H1 (cell line): ENCODE measurements at regions not wholly inside any gene's neighbourhood (a gene's known extent, or its start where the extent isn't known, plus 50 kb on each side); places are given as distances from the start of the nearest gene placed in this dataset.

Experiments used
- CTCF ChIA-PET: fragments of 300-600 bp; sonication (Branson Sonifier 250); formaldehyde crosslinking; loops from one replicate; lab custom pipeline; 2021; ENCODE audit not compliant: partially characterized antibody; lab: Charles Lee
- POLR2A ChIA-PET: fragments of 300-600 bp; sonication (Branson Sonifier 250); formaldehyde crosslinking; loops from one replicate; lab custom pipeline; 2021; ENCODE audit warnings: inconsistent platforms; ENCODE audit not compliant: partially characterized antibody; lab: Charles Lee
- DNase-seq, 2 experiments: peaks; one replicate each; pipeline versions ENCODE4 v3.0.0 to v3.0.0-alpha.2; 2010 to 2022; ENCODE audit warnings: low spot score in 2 of 2, low read depth in 1 of 2, mixed read lengths in 1 of 2
- FAIRE-seq: peaks from 2 replicates; lab custom pipeline; 2011; peaks lifted over from hg19 to GRCh38; lab: Jason Lieb, UNC
- H2AFZ ChIP-seq: 2 replicates; pipeline ENCODE4 v1.8.1; 2012; ENCODE audit warnings: low read length, inconsistent platforms
- H2AK5ac ChIP-seq: 2 replicates; pipeline ENCODE4 v1.6.1; 2013; ENCODE audit warnings: low read depth, low read length
- H2BK120ac ChIP-seq: replicated peaks from 2 replicates; pipeline ENCODE3; 2013; ENCODE audit warnings: low read depth, low read length, inconsistent platforms
- H2BK12ac ChIP-seq: 2 replicates; pipeline ENCODE4 v1.6.1; 2013; ENCODE audit warnings: low read depth, low read length
- H2BK15ac ChIP-seq: 2 replicates; pipeline ENCODE4 v1.6.1; 2013; ENCODE audit warnings: low read length
- H2BK20ac ChIP-seq: 2 replicates; pipeline ENCODE4 v1.6.1; 2013; ENCODE audit warnings: low read length
- H2BK5ac ChIP-seq: 2 replicates; pipeline ENCODE4 v1.6.1; 2013; ENCODE audit warnings: low read depth, low read length
- H3K14ac ChIP-seq: 2 replicates; pipeline ENCODE4 v1.6.1; 2013; ENCODE audit warnings: inconsistent platforms; ENCODE audit not compliant: insufficient read length
- H3K18ac ChIP-seq: 2 replicates; pipeline ENCODE4 v1.6.1; 2013; ENCODE audit warnings: low read length; ENCODE audit errors: extremely low read depth
- H3K23ac ChIP-seq: 2 replicates; pipeline ENCODE4 v1.6.1; 2013; ENCODE audit warnings: inconsistent platforms; ENCODE audit not compliant: insufficient read length
- H3K23me2 ChIP-seq: 2 replicates; pipeline ENCODE4 v1.6.1; 2013; ENCODE audit warnings: low read depth, low read length
- H3K27ac ChIP-seq: 2 replicates; pipeline ENCODE4 v1.6.1; 2011; ENCODE audit warnings: low read depth, low read length, inconsistent platforms
- H3K27me3 ChIP-seq, 4 experiments: replicated peaks in 1 of 4; 1 replicate in 1 of 4; 2 replicates in 3 of 4; pipeline versions ENCODE4 v1.6.1 to v1.8.1; 2011 to 2013; ENCODE audit warnings: low read length in 3 of 4, mild to moderate bottlenecking in 3 of 4, inconsistent platforms in 2 of 4, mixed read lengths in 2 of 4, moderate library complexity in 1 of 4; ENCODE audit not compliant: control insufficient read depth in 3 of 4, insufficient read depth in 3 of 4; ENCODE audit errors: extremely low read depth in 1 of 4
- H3K36me3 ChIP-seq, 4 experiments: 2 replicates each; pipeline versions ENCODE4 v1.6.1 to v1.8.1; 2011 to 2013; ENCODE audit warnings: mild to moderate bottlenecking in 4 of 4, low read length in 3 of 4, moderate library complexity in 2 of 4, control low read depth in 1 of 4, inconsistent platforms in 1 of 4; ENCODE audit not compliant: insufficient read depth in 4 of 4, control insufficient read depth in 2 of 4
- H3K4ac ChIP-seq: replicated peaks from 2 replicates; pipeline ENCODE3; 2013; ENCODE audit warnings: low read length, low read depth, mixed read lengths, inconsistent platforms; ENCODE audit not compliant: insufficient read length
- H3K4me1 ChIP-seq, 4 experiments: replicated peaks in 1 of 4; 1 replicate in 1 of 4; 2 replicates in 3 of 4; pipeline versions ENCODE4 v1.6.1 to v1.8.1; 2011 to 2013; ENCODE audit warnings: low read length in 3 of 4, inconsistent platforms in 2 of 4, mixed read lengths in 1 of 4; ENCODE audit not compliant: insufficient read depth in 4 of 4, control insufficient read depth in 3 of 4
- H3K4me2 ChIP-seq, 2 experiments: 2 replicates each; pipeline versions ENCODE4 v1.6.1 to v1.8.1; 2011 to 2013; ENCODE audit warnings: low read depth in 2 of 2, low read length in 2 of 2, control low read depth in 1 of 2, inconsistent platforms in 1 of 2, mild to moderate bottlenecking in 1 of 2; ENCODE audit not compliant: insufficient read depth in 1 of 2
- H3K4me3 ChIP-seq, 4 experiments: fragments of 200-600, 300-600 bp in 1 of 4; sonication (generic), shearing (Covaris generic), sonication (Bioruptor Twin) in 1 of 4; 2 replicates each; pipeline versions ENCODE4 v1.5.1 to v1.8.1; 2011 to 2016; ENCODE audit warnings: low read length in 4 of 4, low read depth in 3 of 4, control low read depth in 2 of 4, inconsistent platforms in 2 of 4, mild to moderate bottlenecking in 2 of 4, mixed read lengths in 1 of 4, moderate library complexity in 1 of 4; ENCODE audit not compliant: insufficient read depth in 2 of 4; ENCODE audit errors: extremely low read depth in 1 of 4
- H3K56ac ChIP-seq: replicated peaks from 2 replicates; pipeline ENCODE3; 2013; ENCODE audit warnings: low read depth, mild to moderate bottlenecking, mixed read lengths, low read length, inconsistent platforms; ENCODE audit not compliant: insufficient read length
- H3K79me1 ChIP-seq: 2 replicates; pipeline ENCODE4 v1.6.1; 2013; ENCODE audit warnings: low read depth, low read length, control low read depth
- H3K79me2 ChIP-seq, 2 experiments: 2 replicates each; pipeline versions ENCODE4 v1.6.1 to v1.8.1; 2012 to 2013; ENCODE audit warnings: low read length in 2 of 2, mild to moderate bottlenecking in 2 of 2, inconsistent platforms in 1 of 2; ENCODE audit not compliant: insufficient read depth in 2 of 2, control insufficient read depth in 1 of 2
- H3K9ac ChIP-seq, 4 experiments: replicated peaks in 1 of 4; 1 replicate in 1 of 4; 2 replicates in 3 of 4; pipeline versions ENCODE4 v1.6.1 to v1.8.1; 2011 to 2013; ENCODE audit warnings: low read depth in 3 of 4, low read length in 3 of 4, control low read depth in 2 of 4, mild to moderate bottlenecking in 2 of 4, moderate library complexity in 2 of 4, inconsistent platforms in 1 of 4; ENCODE audit errors: extremely low read depth in 1 of 4
- H3K9me3 ChIP-seq, 2 experiments: 2 replicates each; pipeline versions ENCODE4 v1.6.1 to v1.8.1; 2012 to 2013; ENCODE audit warnings: mild to moderate bottlenecking in 2 of 2, moderate library complexity in 2 of 2, control low read depth in 1 of 2, inconsistent platforms in 1 of 2, low read depth in 1 of 2, low read length in 1 of 2, mixed read lengths in 1 of 2; ENCODE audit not compliant: insufficient read depth in 2 of 2
- H4K20me1 ChIP-seq, 2 experiments: replicated peaks in 1 of 2; 2 replicates each; pipeline versions ENCODE3 to v1.8.1; 2011 to 2013; ENCODE audit warnings: inconsistent platforms in 2 of 2, low read length in 2 of 2, mild to moderate bottlenecking in 1 of 2; ENCODE audit not compliant: insufficient read depth in 2 of 2, control insufficient read depth in 1 of 2
- H4K5ac ChIP-seq: 2 replicates; pipeline ENCODE4 v1.6.1; 2013; ENCODE audit warnings: low read length, low read depth, mixed read lengths, inconsistent platforms; ENCODE audit not compliant: insufficient read length
- H4K8ac ChIP-seq: 2 replicates; pipeline ENCODE4 v1.8.0; 2013; ENCODE audit warnings: mild to moderate bottlenecking, moderate library complexity, low read length, inconsistent platforms; ENCODE audit not compliant: insufficient read depth; ENCODE audit errors: extremely low read depth
- H4K91ac ChIP-seq: replicated peaks from 2 replicates; pipeline ENCODE3; 2013; ENCODE audit warnings: low read length, mixed read lengths, inconsistent platforms; ENCODE audit not compliant: insufficient read length
- EP300 ChIP-seq, 2 experiments: IDR thresholded peaks; 1 replicate in 1 of 2; 2 replicates in 1 of 2; pipeline ENCODE4 v1.6.1; 2011 to 2012; ENCODE audit warnings: low read depth in 2 of 2, low read length in 2 of 2, mild to moderate bottlenecking in 2 of 2, borderline replicate concordance in 1 of 2, inconsistent platforms in 1 of 2, moderate library complexity in 1 of 2
- FOSL1 ChIP-seq: IDR thresholded peaks from 2 replicates; pipeline ENCODE4 v1.6.1; 2011; ENCODE audit warnings: mild to moderate bottlenecking, low read depth, low read length, moderate library complexity; ENCODE audit not compliant: insufficient read depth
- HDAC6 ChIP-seq: IDR thresholded peaks from one replicate; pipeline ENCODE4 v1.7.1; 2012; ENCODE audit warnings: low read depth, mild to moderate bottlenecking, inconsistent platforms, low read length, moderate library complexity
- NRF1 ChIP-seq: IDR thresholded peaks from 2 replicates; pipeline ENCODE4 v1.6.1; 2011; ENCODE audit warnings: mild to moderate bottlenecking, low read depth, low read length, improper control_type of control experiment
- RAD21 ChIP-seq, 2 experiments: IDR thresholded peaks in 1 of 2; conservative IDR thresholded peaks in 1 of 2; 2 replicates each; pipeline ENCODE4 v1.6.1; 2011; ENCODE audit warnings: low read depth in 2 of 2, low read length in 2 of 2, improper control_type of control experiment in 1 of 2, inconsistent platforms in 1 of 2, mild to moderate bottlenecking in 1 of 2, moderate library complexity in 1 of 2
- TAF1 ChIP-seq: IDR thresholded peaks from 2 replicates; pipeline ENCODE4 v1.6.1; 2011; ENCODE audit warnings: mild to moderate bottlenecking, low read depth, low read length
- TBP ChIP-seq: IDR thresholded peaks from 2 replicates; pipeline ENCODE4 v1.6.1; 2011; ENCODE audit warnings: low read depth, low read length, improper control_type of control experiment
- WGBS, 2 experiments: shearing (Covaris generic) in 1 of 2; methylation state at CpG; one replicate each; pipeline versions ENCODE4 v1.1.6 to v1.1.7; 2013 to 2015; ENCODE audit warnings: low lambda C conversion rate in 2 of 2, mixed read lengths in 2 of 2, inconsistent platforms in 1 of 2, low coverage in 1 of 2, missing lambda C conversion rate in 1 of 2; ENCODE audit not compliant: insufficient replicate concordance in 2 of 2, insufficient coverage in 1 of 2, insufficient read length in 1 of 2; ENCODE audit errors: extremely low coverage in 1 of 2, missing lambda C conversion rate in 1 of 2; 5-methylcytosine and 5-hydroxymethylcytosine counted together
- TF ChIP-seq, protein P1 (sequence below), 3 experiments: IDR thresholded peaks; 1 replicate in 2 of 3; 2 replicates in 1 of 3; pipeline versions ENCODE4 v1.5.1 to v1.6.1; 2011; ENCODE audit warnings: low read length in 3 of 3, mild to moderate bottlenecking in 3 of 3, inconsistent platforms in 2 of 3, low read depth in 1 of 3, moderate library complexity in 1 of 3; ENCODE audit not compliant: insufficient read depth in 1 of 3; ENCODE audit errors: control extremely low read depth in 1 of 3
- TF ChIP-seq, protein P2 (sequence below): IDR thresholded peaks from 2 replicates; pipeline ENCODE4 v1.6.1; 2011; ENCODE audit warnings: low read depth, mild to moderate bottlenecking, low read length; ENCODE audit not compliant: insufficient read depth

DNA sequence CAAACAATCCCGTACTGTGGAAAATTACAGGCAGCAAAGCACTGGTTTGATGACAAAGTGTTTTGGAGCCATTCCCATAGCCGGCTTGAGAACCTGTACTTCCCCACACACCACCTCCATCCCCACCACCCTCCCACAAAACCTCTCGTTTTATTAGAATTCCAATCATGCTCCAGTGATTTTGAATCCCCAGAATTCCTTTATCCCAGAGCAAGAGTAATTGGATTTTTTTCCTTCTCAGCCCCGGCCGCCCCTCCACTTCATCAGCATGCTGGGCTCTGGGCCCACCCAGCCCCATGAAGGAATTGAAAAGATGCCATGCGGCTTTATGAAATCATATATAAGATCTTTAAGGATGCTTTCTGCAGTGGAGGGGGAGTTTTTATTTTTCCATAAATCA, 136.6 kb downstream of the OMA1 start:
- WGBS, 2 experiments, result 92% methylated on average over 6 of the region's 6 CpGs; no CpG with 5 or more reads in 1 of the 2 experiments
- H4K5ac ChIP-seq, result no peak overlapping the region
- no peaks in the 10 kb centered on the region for H4K20me1 ChIP-seq
- no peak overlapping the region for H3K23ac ChIP-seq
- H3K4ac ChIP-seq, result no peak overlapping the region
- H2BK15ac ChIP-seq, result no peak overlapping the region
- no peaks in the 10 kb centered on the region for H3K9me3 ChIP-seq
- DNase-seq, result no peak
- H2AFZ ChIP-seq, result 0 out of 2 replicates have a peak overlapping the region, but pooled peaks have one; percentile 68
- no peak overlapping the region for H4K8ac ChIP-seq
- no peaks in the 10 kb centered on the region for H3K79me1 ChIP-seq
- H2AK5ac ChIP-seq, result no peak overlapping the region
- no peaks in the 10 kb centered on the region for H3K79me2 ChIP-seq
- H2BK20ac ChIP-seq, result no peak overlapping the region
- H4K91ac ChIP-seq, result no peak overlapping the region
- H2BK12ac ChIP-seq, result no peak overlapping the region
- no peak for FAIRE-seq
- no peaks in the 10 kb centered on the region for H3K4me1 ChIP-seq
- no peak overlapping the region for H3K4me2 ChIP-seq
- no peaks in the 10 kb centered on the region for H3K36me3 ChIP-seq
- no peak overlapping the region for H2BK120ac ChIP-seq
- H3K27me3 ChIP-seq, result peaks cover 0 to 2% (median 0%) of the 10 kb centered on the region in 4 experiments; a peak in 1 of 7 replicates
- ChIA-PET POLR2A (no interaction called here), CTCF (no interaction called here)
- H3K4me3 ChIP-seq, result no peak overlapping the region
- no peaks in the 10 kb centered on the region; the same call in 1 of the 2 replicates for H3K23me2 ChIP-seq
- no peak overlapping the region for H3K27ac ChIP-seq
- H2BK5ac ChIP-seq, result no peak overlapping the region
- no peak overlapping the region for H3K18ac ChIP-seq
- no peak overlapping the region for H3K9ac ChIP-seq
- H3K56ac ChIP-seq, result no peak overlapping the region
- no peak overlapping the region for H3K14ac ChIP-seq
- TF ChIP-seq HDAC6, result no peak
- TF ChIP-seq, protein P1, sequence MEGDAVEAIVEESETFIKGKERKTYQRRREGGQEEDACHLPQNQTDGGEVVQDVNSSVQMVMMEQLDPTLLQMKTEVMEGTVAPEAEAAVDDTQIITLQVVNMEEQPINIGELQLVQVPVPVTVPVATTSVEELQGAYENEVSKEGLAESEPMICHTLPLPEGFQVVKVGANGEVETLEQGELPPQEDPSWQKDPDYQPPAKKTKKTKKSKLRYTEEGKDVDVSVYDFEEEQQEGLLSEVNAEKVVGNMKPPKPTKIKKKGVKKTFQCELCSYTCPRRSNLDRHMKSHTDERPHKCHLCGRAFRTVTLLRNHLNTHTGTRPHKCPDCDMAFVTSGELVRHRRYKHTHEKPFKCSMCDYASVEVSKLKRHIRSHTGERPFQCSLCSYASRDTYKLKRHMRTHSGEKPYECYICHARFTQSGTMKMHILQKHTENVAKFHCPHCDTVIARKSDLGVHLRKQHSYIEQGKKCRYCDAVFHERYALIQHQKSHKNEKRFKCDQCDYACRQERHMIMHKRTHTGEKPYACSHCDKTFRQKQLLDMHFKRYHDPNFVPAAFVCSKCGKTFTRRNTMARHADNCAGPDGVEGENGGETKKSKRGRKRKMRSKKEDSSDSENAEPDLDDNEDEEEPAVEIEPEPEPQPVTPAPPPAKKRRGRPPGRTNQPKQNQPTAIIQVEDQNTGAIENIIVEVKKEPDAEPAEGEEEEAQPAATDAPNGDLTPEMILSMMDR (IDR thresholded peaks at IDR 0.05; ENCODE audit: control extremely low read depth in 1 of 3, insufficient read depth in 1 of 3, low read depth in 1 of 3, low read length in 3 of 3), result no peak
- no peak for TF ChIP-seq NRF1
- TF ChIP-seq FOSL1, result no peak
- no peak for TF ChIP-seq TAF1
- TF ChIP-seq EP300 (IDR thresholded peaks at IDR 0.05; ENCODE audit: borderline replicate concordance in 1 of 2, low read depth in 2 of 2, low read length in 2 of 2), result no peak
- TF ChIP-seq, protein P2, sequence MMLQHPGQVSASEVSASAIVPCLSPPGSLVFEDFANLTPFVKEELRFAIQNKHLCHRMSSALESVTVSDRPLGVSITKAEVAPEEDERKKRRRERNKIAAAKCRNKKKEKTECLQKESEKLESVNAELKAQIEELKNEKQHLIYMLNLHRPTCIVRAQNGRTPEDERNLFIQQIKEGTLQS, result no peak
- no peak for TF ChIP-seq TBP
- no peak for TF ChIP-seq RAD21 (IDR thresholded peaks at IDR 0.05 in 1 of 2, conservative IDR thresholded peaks at IDR 0.05 in 1 of 2; ENCODE audit: low read depth in 2 of 2, low read length in 2 of 2)
